NCI-H1092 treated with DMSO at 0.1 percent for 48 hours (cell line): ENCODE measurements at regions not wholly inside any gene's neighbourhood (a gene's known extent, or its start where the extent isn't known, plus 50 kb on each side); places are given as distances from the start of the nearest gene placed in this dataset.
"Not testable (repeated sequence)": the region's sequence is repeated elsewhere in the genome, so short reads cannot be mapped to it uniquely, and the experiment has no call there.

Experiments
- DNase-seq: peaks from one replicate; lab custom pipeline; 2025; lab: John Stamatoyannopoulos, UW

DNA sequence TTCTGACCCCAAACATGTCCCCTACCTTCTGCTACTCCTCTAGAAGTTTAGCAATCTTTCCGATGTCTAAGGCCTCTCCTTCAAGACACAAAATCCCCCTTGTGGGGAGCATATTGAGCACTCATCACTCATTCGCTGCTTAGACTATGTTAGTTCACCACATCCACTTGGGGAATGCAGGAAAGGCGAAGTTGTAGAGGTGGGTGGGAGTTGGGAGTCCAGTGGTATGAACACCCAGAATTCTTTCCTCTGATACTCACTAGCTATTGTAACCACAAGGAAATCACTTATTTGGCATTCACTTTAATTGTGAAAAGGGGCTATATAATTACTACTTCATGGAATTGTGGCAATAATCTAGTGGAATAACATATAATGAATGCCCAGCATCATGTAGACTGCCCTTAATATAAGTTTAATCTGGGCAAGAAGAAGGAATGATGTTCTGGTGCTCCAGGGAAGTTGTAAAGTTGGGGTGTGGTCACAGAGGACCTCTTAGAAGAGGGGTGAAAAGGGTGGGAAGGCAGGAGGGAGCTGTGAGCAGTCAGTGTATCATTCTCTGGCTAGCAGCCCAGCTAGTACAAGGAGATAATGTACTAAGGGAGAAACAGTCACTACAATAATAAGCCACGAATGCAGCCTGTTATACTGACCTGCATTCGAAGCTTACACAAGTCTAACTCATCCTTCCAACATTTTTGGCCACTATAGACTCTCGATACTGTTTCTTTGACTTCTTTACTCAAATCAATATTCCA is 468.2 kb upstream of the DIPK2B start:
- DNase-seq, result no peak

DNA sequence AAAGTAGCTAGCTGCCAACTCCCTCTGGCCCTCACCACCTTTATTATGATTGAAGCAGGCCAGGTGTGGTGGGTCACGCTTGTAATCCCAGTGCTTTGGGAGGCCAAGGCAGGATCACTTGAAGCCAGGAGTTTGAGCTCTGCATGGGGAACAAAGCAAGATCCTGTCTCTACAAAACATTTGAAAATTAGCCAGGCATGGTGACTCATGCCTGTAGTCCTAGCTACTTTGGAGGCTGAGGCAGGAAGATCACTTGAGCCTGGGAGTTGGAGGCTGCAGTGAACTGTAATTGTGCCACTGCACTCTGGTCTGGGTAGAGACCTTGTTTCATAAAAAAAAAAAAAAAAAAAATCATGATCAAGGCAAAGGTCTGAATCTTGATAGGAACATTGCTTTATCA is 467.0 kb upstream of the DIPK2B start:
- no peak for DNase-seq

- DNase-seq, result no peak
Measured at GRCh38 chrX:45664727-45665290, 464.1 kb upstream of the DIPK2B start.

DNA sequence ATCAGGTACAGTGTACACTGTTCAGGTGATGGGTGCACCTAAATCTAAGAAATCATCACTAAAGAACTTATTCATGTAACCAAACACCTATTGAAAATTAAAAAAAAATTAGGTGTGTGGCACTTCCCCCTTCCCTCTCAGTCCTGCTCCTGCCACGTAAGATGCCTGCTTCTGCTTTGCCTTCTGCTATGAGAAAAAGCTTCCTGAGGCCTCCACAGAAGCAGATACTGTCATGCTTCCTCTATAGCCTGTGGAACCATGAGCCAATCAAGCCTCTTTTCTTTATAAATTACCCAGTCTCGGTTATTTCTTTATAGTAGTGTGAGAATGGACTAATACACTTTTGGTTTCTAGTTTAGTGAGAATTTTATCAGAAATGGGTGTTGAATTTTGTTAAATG is 459.8 kb upstream of the DIPK2B start:
- no peak for DNase-seq

DNA sequence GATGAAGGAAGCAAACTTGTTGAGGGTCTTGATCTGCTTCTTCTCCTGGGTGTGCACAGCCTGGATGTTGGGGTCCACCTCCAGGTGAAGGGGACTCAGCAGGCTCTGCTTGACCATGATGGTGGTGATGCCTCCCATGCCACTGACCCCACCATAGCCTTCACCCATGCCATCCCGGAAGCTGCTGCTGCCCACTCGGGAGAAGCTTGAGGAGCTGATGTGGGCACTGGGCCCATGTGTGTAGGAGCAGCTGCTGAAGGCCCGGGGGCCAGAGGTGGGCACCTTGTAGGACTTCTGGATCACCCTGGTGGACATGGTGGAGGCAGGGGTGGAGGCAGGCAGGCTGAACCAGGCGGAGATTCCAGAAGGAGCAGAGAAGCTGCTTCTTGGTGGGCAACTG is 432.7 kb upstream of the DIPK2B start:
- DNase-seq, result no peak

GRCh38 chrX:45632506-45632905 is 431.8 kb upstream of the DIPK2B start:
- no peak for DNase-seq

DNA sequence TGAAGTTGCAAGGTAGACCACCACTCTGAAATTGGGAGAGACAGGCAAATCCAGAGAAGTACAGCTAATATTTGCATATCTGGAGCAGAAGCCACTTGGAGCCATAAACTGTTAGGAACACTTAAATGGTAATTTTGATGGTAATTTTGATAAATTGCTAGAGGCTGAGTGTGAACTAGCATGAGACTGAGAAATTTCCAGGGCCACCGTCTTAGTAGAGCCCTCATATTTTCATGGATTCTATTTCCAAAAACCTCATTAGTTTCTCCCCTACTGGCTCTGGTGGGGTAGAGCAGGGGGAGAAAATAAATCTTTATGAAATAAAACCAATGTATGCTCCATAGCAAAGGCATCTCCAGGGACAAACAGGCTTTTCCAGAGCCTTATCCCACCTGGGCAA is 429.4 kb upstream of the DIPK2B start:
- DNase-seq, result no peak

GRCh38 chrX:45628041-45628440 is 427.4 kb upstream of the DIPK2B start:
- no peak for DNase-seq

- no peak for DNase-seq
Measured at GRCh38 chrX:45623266-45623665, 422.6 kb upstream of the DIPK2B start.

GRCh38 chrX:45622538-45622937 is 421.9 kb upstream of the DIPK2B start:
- DNase-seq, result no peak

GRCh38 chrX:45622042-45622423 is 421.4 kb upstream of the DIPK2B start:
- no peak for DNase-seq

GRCh38 chrX:45621376-45622041 is 420.8 kb upstream of the DIPK2B start:
- no peak for DNase-seq

GRCh38 chrX:45619290-45619689 is 418.6 kb upstream of the DIPK2B start:
- no peak for DNase-seq

DNA sequence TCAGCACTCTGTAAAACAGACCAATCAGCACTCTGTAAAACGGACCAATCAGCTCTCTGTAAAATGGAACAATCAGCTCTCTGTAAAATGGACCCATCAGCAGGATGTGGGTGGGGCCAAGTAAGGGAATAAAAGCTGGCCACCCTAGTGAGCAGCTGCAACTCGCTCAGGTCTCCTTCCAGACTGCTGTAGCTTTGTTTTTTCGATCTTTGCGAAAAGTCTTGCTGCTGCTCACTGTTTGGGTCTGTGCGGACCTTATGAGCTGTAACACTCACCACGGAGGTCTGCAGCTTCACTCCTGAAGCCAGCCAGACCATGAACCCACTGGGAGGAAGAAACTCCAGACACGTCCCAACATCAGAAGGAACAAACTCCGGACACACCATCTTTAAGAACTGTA is 414.9 kb upstream of the DIPK2B start:
- DNase-seq, result not testable (repeated sequence)

GRCh38 chrX:45614853-45615252 is 414.2 kb upstream of the DIPK2B start:
- no peak for DNase-seq

DNA sequence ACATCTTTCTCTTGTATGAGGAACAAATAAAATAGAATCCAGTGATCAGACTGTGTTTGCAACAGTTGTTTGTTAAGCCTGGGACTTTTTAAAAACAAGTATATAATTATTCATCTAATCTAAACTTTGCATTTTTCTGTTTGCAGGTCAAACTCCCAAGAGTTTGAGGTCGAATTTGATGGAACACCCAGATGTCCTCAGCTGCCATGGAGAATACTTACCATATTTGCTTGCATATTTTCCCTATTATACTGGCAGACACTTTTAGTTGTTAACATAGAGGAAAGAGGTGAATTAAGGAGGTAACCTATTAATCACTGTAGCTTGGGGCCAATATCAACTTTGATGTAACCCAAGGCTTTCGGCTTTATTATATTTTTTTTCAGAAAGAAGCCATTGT is 401.5 kb upstream of the DIPK2B start:
- DNase-seq, result no peak

DNA sequence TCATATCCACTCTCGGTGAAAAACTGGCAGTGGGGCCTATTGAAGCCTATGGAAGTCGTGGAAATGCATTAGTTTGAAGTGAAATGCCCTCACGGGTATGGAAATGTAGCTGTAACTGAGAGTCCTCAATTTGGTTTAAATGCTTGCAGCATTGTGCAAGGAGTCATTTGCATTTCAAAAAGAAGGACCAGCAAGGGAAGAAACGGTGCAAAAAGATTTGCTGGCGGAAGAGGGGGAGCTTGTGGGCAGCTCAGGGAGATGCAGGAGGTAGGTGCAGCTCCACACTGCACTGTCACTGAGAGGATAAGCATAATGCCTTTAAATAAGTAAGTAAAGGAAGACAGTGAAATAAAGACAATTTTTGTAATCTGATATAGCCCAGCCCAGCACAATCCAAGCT is 400.4 kb upstream of the DIPK2B start:
- DNase-seq, result no peak

GRCh38 chrX:45598861-45599260 is 398.2 kb upstream of the DIPK2B start:
- DNase-seq, result no peak

- DNase-seq, result no peak
Measured at GRCh38 chrX:45596188-45596808, 395.6 kb upstream of the DIPK2B start.

DNA sequence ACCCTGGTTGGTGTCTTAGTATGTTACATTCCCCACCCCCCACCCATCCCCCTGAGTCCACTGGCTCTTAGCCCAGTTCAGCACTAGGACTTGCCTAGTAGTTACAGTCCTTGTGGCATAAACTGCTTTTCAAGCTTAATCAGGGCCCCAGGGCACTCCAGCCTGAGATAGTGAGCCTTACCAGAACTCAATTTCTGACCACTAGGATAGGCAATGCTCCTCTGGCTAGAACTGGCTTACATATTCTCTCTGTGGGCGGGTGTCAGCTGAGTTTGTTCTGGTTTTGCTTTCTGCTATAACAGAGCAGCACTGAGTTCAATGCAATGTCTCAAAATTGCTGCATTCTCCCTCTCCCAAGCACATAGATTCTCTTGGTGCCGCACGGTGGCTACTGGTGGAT is 391.4 kb upstream of the DIPK2B start:
- no peak for DNase-seq

GRCh38 chrX:45591650-45592049 is 391.0 kb upstream of the DIPK2B start:
- no peak for DNase-seq

DNA sequence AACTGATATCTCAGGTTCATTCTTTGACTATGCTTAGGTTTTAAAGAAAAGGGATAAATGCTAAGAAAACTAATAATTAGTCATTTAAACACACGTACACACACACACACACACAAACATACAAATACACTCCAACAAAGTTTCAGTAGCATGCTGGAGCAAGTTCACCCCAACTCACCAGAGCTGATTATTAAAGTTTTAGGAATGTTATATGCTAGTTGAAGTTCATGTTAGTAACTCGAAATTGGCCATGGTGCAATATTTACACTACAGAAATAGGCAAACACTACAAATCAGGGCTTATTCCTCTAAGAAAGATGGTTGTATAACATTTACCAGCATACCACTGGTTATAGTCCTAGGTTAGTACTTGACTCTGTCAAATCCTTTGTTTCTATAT is 384.0 kb upstream of the DIPK2B start:
- no peak for DNase-seq

- DNase-seq, result no peak
Measured at GRCh38 chrX:45577361-45577760, 376.7 kb upstream of the DIPK2B start.
